ENCODE measurements at regions not wholly inside any gene's neighbourhood (a gene's known extent, or its start where the extent isn't known, plus 50 kb on each side); places are given as distances from the start of the nearest gene placed in this dataset.
"Not testable (repeated sequence)": the region's sequence is repeated elsewhere in the genome, so short reads cannot be mapped to it uniquely, and the experiment has no call there.

GRCh38 chr17:45628019-45628418 lies 137.5 kb upstream of the PLEKHM1 start:
- Histone ChIP-seq H3K9ac (no peak overlapping the region), H3K4me2 (no peak overlapping the region), H3K27ac (no peak overlapping the region), H3K4me3 (no peak overlapping the region), H4K20me1 (peaks cover 0 to 9% (median 0%) of the 10 kb centered on the region in 11 experiments; a peak in 2 of 22 replicates), H3K36me3 (peaks cover 16 to 72% (median 51%) of the 10 kb centered on the region in 11 experiments), H3K4me1 (peaks cover 0 to 6% (median 0%) of the 10 kb centered on the region in 10 experiments; a peak in 3 of 20 replicates), H3K9me3 (replicated peaks in 1 of 11) (no peaks in the 10 kb centered on the region), H3K27me3 (no peaks in the 10 kb centered on the region)
- TF ChIP-seq Cebpa-rat (IDR thresholded peaks at IDR 0.05) = no peak

GRCh38 chr17:45631941-45632340 lies 141.4 kb upstream of the PLEKHM1 start:
- no peak overlapping the region for H3K4me2 ChIP-seq
- peaks cover 0 to 6% (median 0%) of the 10 kb centered on the region in 10 experiments; a peak in 3 of 20 replicates for H3K4me1 ChIP-seq
- no peaks in the 10 kb centered on the region for H3K27me3 ChIP-seq
- H3K9me3 ChIP-seq (replicated peaks in 1 of 11) = no peaks in the 10 kb centered on the region
- H3K4me3 ChIP-seq = no peak overlapping the region
- H3K9ac ChIP-seq = no peak overlapping the region
- no peak for TF ChIP-seq Cebpa-rat (IDR thresholded peaks at IDR 0.05)
- peaks cover 0 to 17% (median 0%) of the 10 kb centered on the region in 11 experiments; a peak in 3 of 22 replicates for H4K20me1 ChIP-seq
- no peak overlapping the region for H3K27ac ChIP-seq
- peaks cover 20 to 99% (median 81%) of the 10 kb centered on the region in 11 experiments for H3K36me3 ChIP-seq

- no peak overlapping the region for H3K4me3 ChIP-seq
- H4K20me1 ChIP-seq = peaks cover 0 to 14% (median 0%) of the 10 kb centered on the region in 11 experiments; a peak in 2 of 22 replicates
- H3K27me3 ChIP-seq = no peaks in the 10 kb centered on the region
- no peak overlapping the region for H3K27ac ChIP-seq
- H3K9me3 ChIP-seq (replicated peaks in 1 of 11) = no peaks in the 10 kb centered on the region
- H3K9ac ChIP-seq = no peak overlapping the region
- peaks cover 7 to 22% (median 14%) of the 10 kb centered on the region in 10 experiments; a peak in 19 of 20 replicates for H3K4me1 ChIP-seq
- no peak for TF ChIP-seq Cebpa-rat (IDR thresholded peaks at IDR 0.05)
- peaks cover 0 to 47% (median 29%) of the 10 kb centered on the region in 11 experiments; a peak in 14 of 22 replicates for H3K36me3 ChIP-seq
- peak overlapping the region in 7 of 11 experiments; percentile 36 to 61 (median 53); a peak in 6 of 22 replicates for H3K4me2 ChIP-seq
Measured at GRCh38 chr17:45639297-45639849, 144.7 kb upstream of the CRHR1 start.

GRCh38 chr17:45640141-45640850 lies 143.8 kb upstream of the CRHR1 start:
- Histone ChIP-seq H3K4me3 (no peak overlapping the region), H3K9me3 (replicated peaks in 1 of 11) (no peaks in the 10 kb centered on the region), H3K27me3 (no peaks in the 10 kb centered on the region), H3K4me1 (peaks cover 7 to 27% (median 17%) of the 10 kb centered on the region in 10 experiments; a peak in 19 of 20 replicates), H3K4me2 (peak overlapping the region; percentile 4 to 68 (median 48); a peak in 21 of 22 replicates), H3K27ac (no peak overlapping the region), H3K36me3 (peaks cover 0 to 38% (median 22%) of the 10 kb centered on the region in 11 experiments; a peak in 14 of 22 replicates), H3K9ac (peak overlapping the region in 3 of 11 experiments; percentile 18 to 49 (median 32); a peak in 4 of 22 replicates), H4K20me1 (peaks cover 0 to 14% (median 0%) of the 10 kb centered on the region in 11 experiments; a peak in 2 of 22 replicates)
- no peak for TF ChIP-seq Cebpa-rat (IDR thresholded peaks at IDR 0.05)

GRCh38 chr17:45641541-45641940 lies 142.6 kb upstream of the CRHR1 start:
- H3K9me3 ChIP-seq (replicated peaks in 1 of 11) = no peaks in the 10 kb centered on the region
- no peak overlapping the region for H3K27ac ChIP-seq
- H3K36me3 ChIP-seq = peaks cover 0 to 26% (median 9%) of the 10 kb centered on the region in 11 experiments; a peak in 14 of 22 replicates
- peaks cover 13 to 40% (median 30%) of the 10 kb centered on the region in 10 experiments for H3K4me1 ChIP-seq
- TF ChIP-seq Cebpa-rat (IDR thresholded peaks at IDR 0.05) = no peak
- no peak overlapping the region for H3K4me3 ChIP-seq
- no peak overlapping the region for H3K9ac ChIP-seq
- H3K4me2 ChIP-seq = no peak overlapping the region
- H4K20me1 ChIP-seq = peaks cover 0 to 14% (median 4%) of the 10 kb centered on the region in 11 experiments; a peak in 5 of 22 replicates
- no peaks in the 10 kb centered on the region for H3K27me3 ChIP-seq

GRCh38 chr17:45643591-45643990 lies 140.5 kb upstream of the CRHR1 start:
- Histone ChIP-seq H3K4me1 (peaks cover 16 to 47% (median 36%) of the 10 kb centered on the region in 10 experiments), H4K20me1 (peaks cover 0 to 25% (median 5%) of the 10 kb centered on the region in 11 experiments; a peak in 7 of 22 replicates), H3K9me3 (replicated peaks in 1 of 11) (no peaks in the 10 kb centered on the region), H3K4me2 (0 out of 22 replicates have a peak overlapping the region, but pooled peaks of 2 of the 11 experiments have one; percentile 5 to 14), H3K27ac (no peak overlapping the region), H3K9ac (no peak overlapping the region), H3K4me3 (no peak overlapping the region), H3K36me3 (peaks cover 0 to 9% (median 0%) of the 10 kb centered on the region in 11 experiments; a peak in 6 of 22 replicates), H3K27me3 (no peaks in the 10 kb centered on the region)
- TF ChIP-seq Cebpa-rat (IDR thresholded peaks at IDR 0.05) = no peak

GRCh38 chr17:45644637-45645036 lies 139.5 kb upstream of the CRHR1 start:
- H3K9me3 ChIP-seq (replicated peaks in 1 of 11); H3K36me3 ChIP-seq; H3K4me3 ChIP-seq; H3K9ac ChIP-seq; H3K27me3 ChIP-seq; H3K27ac ChIP-seq: not testable (repeated sequence)
- peak overlapping the region in 4 of 11 experiments; percentile 58 to 78 (median 74); a peak in 3 of 22 replicates for H3K4me2 ChIP-seq
- H3K4me1 ChIP-seq = peaks cover 16 to 47% (median 36%) of the 10 kb centered on the region in 10 experiments
- H4K20me1 ChIP-seq = peaks cover 0 to 25% (median 5%) of the 10 kb centered on the region in 11 experiments; a peak in 7 of 22 replicates

- H3K4me1 ChIP-seq = peaks cover 10 to 44% (median 29%) of the 10 kb centered on the region in 10 experiments
- H3K27me3 ChIP-seq = no peaks in the 10 kb centered on the region
- H3K27ac ChIP-seq = no peak overlapping the region
- H3K4me3 ChIP-seq = no peak overlapping the region
- peak overlapping the region; percentile 15 to 78 (median 72); a peak in 20 of 22 replicates for H3K4me2 ChIP-seq
- H3K36me3 ChIP-seq = no peaks in the 10 kb centered on the region
- TF ChIP-seq Cebpa-rat (IDR thresholded peaks at IDR 0.05) = no peak
- no peaks in the 10 kb centered on the region for H3K9me3 ChIP-seq (replicated peaks in 1 of 11)
- no peak overlapping the region for H3K9ac ChIP-seq
- H4K20me1 ChIP-seq = peaks cover 0 to 24% (median 0%) of the 10 kb centered on the region in 11 experiments; a peak in 7 of 22 replicates
Measured at GRCh38 chr17:45645330-45645729, 138.8 kb upstream of the CRHR1 start.
